Caco-2 (cell line): ENCODE measurements at regions not wholly inside any gene's neighbourhood (a gene's known extent, or its start where the extent isn't known, plus 50 kb on each side); places are given as distances from the start of the nearest gene placed in this dataset.

Experiments used
- BruUV-seq: library from RNA; stranded (reverse); fragments of 400-500 nt; replicated peaks from 2 replicates; lab custom pipeline; 2021; lab: Mats Ljungman, UMichigan
- CTCF ChIA-PET: fragments of 300-600 bp; sonication (Branson Sonifier 250); formaldehyde crosslinking; loops from one replicate; lab custom pipeline; 2022; ENCODE audit warnings: antibody characterized with exemption; lab: Charles Lee
- POLR2A ChIA-PET: fragments of 300-600 bp; sonication (Branson Sonifier 250); formaldehyde crosslinking; loops from one replicate; lab custom pipeline; 2022; ENCODE audit warnings: antibody characterized with exemption; lab: Charles Lee
- DNase-seq, 2 experiments: peaks; one replicate each; pipeline versions ENCODE4 v3.0.0 to v3.0.0-alpha.2; 2020 to 2022
- H3K27me3 ChIP-seq: replicated peaks from 2 replicates; pipeline ENCODE4 v1.6.0; 2011; ENCODE audit warnings: low read length; ENCODE audit not compliant: control insufficient read depth, insufficient read depth
- H3K36me3 ChIP-seq: 2 replicates; pipeline ENCODE4 v1.5.1; 2011; ENCODE audit warnings: low read length; ENCODE audit not compliant: control insufficient read depth, insufficient read depth
- H3K4me1 ChIP-seq: fragments of 250-450 bp; sonication (Bioruptor Pico); 2 replicates; pipeline ENCODE4 v1.5.1; 2020; ENCODE audit warnings: mild to moderate bottlenecking
- H3K4me3 ChIP-seq: 2 replicates; pipeline ENCODE4 v1.5.1; 2011; ENCODE audit warnings: low read depth, mild to moderate bottlenecking, control low read depth, low read length
- H3K9me3 ChIP-seq: fragments of 250-450 bp; sonication (Bioruptor Pico); 2 replicates; pipeline ENCODE4 v1.5.1; 2020; ENCODE audit warnings: mild to moderate bottlenecking, moderate library complexity
- H3K27ac Mint-ChIP-seq: one replicate; pipeline ENCODE4 v1.8.0; 2022; ENCODE audit warnings: mixed read lengths; ENCODE audit not compliant: unreplicated experiment
- H3K27me3 Mint-ChIP-seq: one replicate; pipeline ENCODE4 v1.8.0; 2022; ENCODE audit warnings: mixed read lengths; ENCODE audit not compliant: insufficient read depth, unreplicated experiment
- H3K36me3 Mint-ChIP-seq: one replicate; pipeline ENCODE4 v1.8.0; 2022; ENCODE audit warnings: mild to moderate bottlenecking, mixed read lengths; ENCODE audit not compliant: insufficient read depth, unreplicated experiment
- H3K4me1 Mint-ChIP-seq: one replicate; pipeline ENCODE4 v1.8.0; 2022; ENCODE audit warnings: low read depth, mixed read lengths; ENCODE audit not compliant: unreplicated experiment
- H3K4me3 Mint-ChIP-seq: one replicate; pipeline ENCODE4 v1.8.0; 2022; ENCODE audit warnings: mild to moderate bottlenecking, moderate library complexity, mixed read lengths; ENCODE audit not compliant: unreplicated experiment
- H3K9me3 Mint-ChIP-seq: one replicate; pipeline ENCODE4 v1.8.0; 2022; ENCODE audit warnings: mixed read lengths; ENCODE audit not compliant: unreplicated experiment
- intact Hi-C: fragments of 100-400 bp; cut with micrococcal nuclease; formaldehyde crosslinking; loops from one replicate; pipeline ENCODE4 v1.10.0; 2022; ENCODE audit not compliant: unreplicated experiment
- TF ChIP-seq, protein P1 (sequence below), 2 experiments: fragments of 200-600 bp in 1 of 2; IDR thresholded peaks; 1 replicate in 1 of 2; 2 replicates in 1 of 2; pipeline versions ENCODE4 v1.5.1 to v1.8.0; 2011 to 2022; ENCODE audit warnings: antibody characterized with exemption in 1 of 2, control low read depth in 1 of 2, inconsistent platforms in 1 of 2, low read depth in 1 of 2, low read length in 1 of 2, mild to moderate bottlenecking in 1 of 2, moderate library complexity in 1 of 2; ENCODE audit not compliant: insufficient read depth in 1 of 2, severe bottlenecking in 1 of 2, unreplicated experiment in 1 of 2

- no peak overlapping the region for H3K27ac Mint-ChIP-seq
- BruUV-seq: no TSS peak
- DNase-seq: no peak
- ChIA-PET POLR2A (no interaction called here), CTCF (no interaction called here)
- H3K36me3 Mint-ChIP-seq: no peaks in the 10 kb centered on the region
- no peaks in the 10 kb centered on the region for H3K36me3 ChIP-seq
- H3K9me3 ChIP-seq: no peaks in the 10 kb centered on the region
- no peak overlapping the region for H3K4me3 ChIP-seq
- no peaks in the 10 kb centered on the region for H3K9me3 Mint-ChIP-seq
- TF ChIP-seq, protein P1, sequence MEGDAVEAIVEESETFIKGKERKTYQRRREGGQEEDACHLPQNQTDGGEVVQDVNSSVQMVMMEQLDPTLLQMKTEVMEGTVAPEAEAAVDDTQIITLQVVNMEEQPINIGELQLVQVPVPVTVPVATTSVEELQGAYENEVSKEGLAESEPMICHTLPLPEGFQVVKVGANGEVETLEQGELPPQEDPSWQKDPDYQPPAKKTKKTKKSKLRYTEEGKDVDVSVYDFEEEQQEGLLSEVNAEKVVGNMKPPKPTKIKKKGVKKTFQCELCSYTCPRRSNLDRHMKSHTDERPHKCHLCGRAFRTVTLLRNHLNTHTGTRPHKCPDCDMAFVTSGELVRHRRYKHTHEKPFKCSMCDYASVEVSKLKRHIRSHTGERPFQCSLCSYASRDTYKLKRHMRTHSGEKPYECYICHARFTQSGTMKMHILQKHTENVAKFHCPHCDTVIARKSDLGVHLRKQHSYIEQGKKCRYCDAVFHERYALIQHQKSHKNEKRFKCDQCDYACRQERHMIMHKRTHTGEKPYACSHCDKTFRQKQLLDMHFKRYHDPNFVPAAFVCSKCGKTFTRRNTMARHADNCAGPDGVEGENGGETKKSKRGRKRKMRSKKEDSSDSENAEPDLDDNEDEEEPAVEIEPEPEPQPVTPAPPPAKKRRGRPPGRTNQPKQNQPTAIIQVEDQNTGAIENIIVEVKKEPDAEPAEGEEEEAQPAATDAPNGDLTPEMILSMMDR (IDR thresholded peaks at IDR 0.05; ENCODE audit: insufficient read depth in 1 of 2, low read depth in 1 of 2, low read length in 1 of 2, severe bottlenecking in 1 of 2, unreplicated experiment in 1 of 2): no peak
- no peaks in the 10 kb centered on the region for H3K4me1 ChIP-seq
- H3K27me3 ChIP-seq: no peaks in the 10 kb centered on the region
- H3K4me3 Mint-ChIP-seq: no peak overlapping the region
- no peaks in the 10 kb centered on the region for H3K4me1 Mint-ChIP-seq
- peaks cover 3% of the 10 kb centered on the region for H3K27me3 Mint-ChIP-seq
- intact Hi-C loops: no loop called here
Observed at GRCh38 chr1:82221721-82222120, 421.0 kb downstream of the ADGRL2 start.

GRCh38 chr1:82220754-82221153 lies 420.0 kb downstream of the ADGRL2 start:
- TF ChIP-seq, protein P1 (IDR thresholded peaks at IDR 0.05; ENCODE audit: insufficient read depth in 1 of 2, low read depth in 1 of 2, low read length in 1 of 2, severe bottlenecking in 1 of 2, unreplicated experiment in 1 of 2): no peak
- Histone ChIP-seq H3K36me3 (no peaks in the 10 kb centered on the region), H3K9me3 (no peaks in the 10 kb centered on the region), H3K4me1 (no peaks in the 10 kb centered on the region), H3K27me3 (no peaks in the 10 kb centered on the region), H3K4me3 (no peak overlapping the region)
- POLR2A ChIA-PET: no interaction called here
- H3K27ac Mint-ChIP-seq: no peak overlapping the region
- intact Hi-C loops: no loop called here
- no peaks in the 10 kb centered on the region for H3K4me1 Mint-ChIP-seq
- CTCF ChIA-PET: no interaction called here
- H3K4me3 Mint-ChIP-seq: no peak overlapping the region
- H3K9me3 Mint-ChIP-seq: no peaks in the 10 kb centered on the region
- no TSS peak for BruUV-seq
- peaks cover 3% of the 10 kb centered on the region for H3K27me3 Mint-ChIP-seq
- no peak for DNase-seq
- no peaks in the 10 kb centered on the region for H3K36me3 Mint-ChIP-seq

- no peaks in the 10 kb centered on the region for H3K9me3 ChIP-seq
- TF ChIP-seq, protein P1 (IDR thresholded peaks at IDR 0.05; ENCODE audit: insufficient read depth in 1 of 2, low read depth in 1 of 2, low read length in 1 of 2, severe bottlenecking in 1 of 2, unreplicated experiment in 1 of 2): no peak
- H3K36me3 ChIP-seq: no peaks in the 10 kb centered on the region
- no peaks in the 10 kb centered on the region for H3K4me1 ChIP-seq
- Mint-ChIP-seq H3K27ac (no peak overlapping the region), H3K36me3 (no peaks in the 10 kb centered on the region), H3K9me3 (no peaks in the 10 kb centered on the region), H3K27me3 (peaks cover 7% of the 10 kb centered on the region), H3K4me3 (no peak overlapping the region), H3K4me1 (no peaks in the 10 kb centered on the region)
- BruUV-seq: no TSS peak
- DNase-seq: no peak
- intact Hi-C loops: no loop called here
- CTCF ChIA-PET: no interaction called here
- H3K4me3 ChIP-seq: no peak overlapping the region
- POLR2A ChIA-PET: no interaction called here
- H3K27me3 ChIP-seq: no peaks in the 10 kb centered on the region
Observed at GRCh38 chr1:82219841-82220240, 419.1 kb downstream of the ADGRL2 start.
